OCI-LY1 (cell line): ENCODE measurements at regions not wholly inside any gene's neighbourhood (a gene's known extent, or its start where the extent isn't known, plus 50 kb on each side); places are given as distances from the start of the nearest gene placed in this dataset.

ENCODE experiments used
- EZH2 ChIP-seq: fragments of 200-600 bp; sonication (generic), shearing (Covaris generic); IDR thresholded peaks from 2 replicates; pipeline ENCODE4 v1.8.0; 2017; ENCODE audit warnings: borderline replicate concordance, mixed run types, mild to moderate bottlenecking, antibody characterized with exemption, low read length, moderate library complexity, mixed read lengths
- TF ChIP-seq, protein P1 (sequence below): fragments of 200-600 bp; sonication (generic), shearing (Covaris generic); IDR thresholded peaks from 2 replicates; pipeline ENCODE4 v1.5.1; 2017; ENCODE audit warnings: mild to moderate bottlenecking, antibody characterized with exemption, low read length, moderate library complexity, mixed read lengths

DNA sequence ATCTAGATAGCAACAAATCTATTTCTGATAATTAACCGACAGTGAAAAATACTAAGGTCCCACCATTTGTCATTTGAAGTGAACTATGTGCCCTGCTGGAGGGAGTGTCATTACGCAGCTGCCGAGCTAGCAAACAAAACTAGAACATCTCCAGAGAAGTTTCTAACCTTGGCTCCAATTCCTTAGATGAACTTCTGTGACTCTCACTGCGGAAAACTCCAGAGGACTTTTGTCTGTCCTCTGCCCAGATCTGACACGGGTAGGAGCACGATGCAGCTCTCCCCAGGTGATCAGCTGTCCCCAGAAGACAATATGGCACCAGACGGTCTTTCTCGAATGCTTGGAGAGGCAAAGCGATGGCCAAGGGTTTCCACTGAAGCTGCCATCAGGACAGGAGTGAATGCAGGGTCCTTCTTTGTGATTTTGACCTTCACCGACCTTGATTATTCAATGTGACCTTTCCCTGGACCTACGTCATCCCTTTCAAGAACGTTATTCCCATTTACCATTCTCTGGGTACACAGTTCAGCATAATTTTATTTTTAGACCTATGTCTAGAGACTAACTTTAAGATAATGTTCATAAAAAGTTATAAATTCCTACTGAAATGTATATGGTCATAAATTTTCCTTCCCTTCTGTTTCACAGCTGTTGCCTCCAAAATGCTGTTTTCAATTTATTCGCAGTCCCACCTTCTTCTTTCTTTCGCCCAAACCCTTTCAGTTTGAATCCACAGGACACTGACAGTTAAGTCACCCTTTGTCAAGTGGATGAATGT lies 116.7 kb upstream of the C7orf33 start:
- TF ChIP-seq, protein P1, sequence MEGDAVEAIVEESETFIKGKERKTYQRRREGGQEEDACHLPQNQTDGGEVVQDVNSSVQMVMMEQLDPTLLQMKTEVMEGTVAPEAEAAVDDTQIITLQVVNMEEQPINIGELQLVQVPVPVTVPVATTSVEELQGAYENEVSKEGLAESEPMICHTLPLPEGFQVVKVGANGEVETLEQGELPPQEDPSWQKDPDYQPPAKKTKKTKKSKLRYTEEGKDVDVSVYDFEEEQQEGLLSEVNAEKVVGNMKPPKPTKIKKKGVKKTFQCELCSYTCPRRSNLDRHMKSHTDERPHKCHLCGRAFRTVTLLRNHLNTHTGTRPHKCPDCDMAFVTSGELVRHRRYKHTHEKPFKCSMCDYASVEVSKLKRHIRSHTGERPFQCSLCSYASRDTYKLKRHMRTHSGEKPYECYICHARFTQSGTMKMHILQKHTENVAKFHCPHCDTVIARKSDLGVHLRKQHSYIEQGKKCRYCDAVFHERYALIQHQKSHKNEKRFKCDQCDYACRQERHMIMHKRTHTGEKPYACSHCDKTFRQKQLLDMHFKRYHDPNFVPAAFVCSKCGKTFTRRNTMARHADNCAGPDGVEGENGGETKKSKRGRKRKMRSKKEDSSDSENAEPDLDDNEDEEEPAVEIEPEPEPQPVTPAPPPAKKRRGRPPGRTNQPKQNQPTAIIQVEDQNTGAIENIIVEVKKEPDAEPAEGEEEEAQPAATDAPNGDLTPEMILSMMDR, result no peak
- TF ChIP-seq EZH2, result no peak
